VCaP (cell line): ENCODE measurements at regions not wholly inside any gene's neighbourhood (a gene's known extent, or its start where the extent isn't known, plus 50 kb on each side); places are given as distances from the start of the nearest gene placed in this dataset.

Source experiments
- H3K27ac ChIP-seq: fragments of 450-650 bp; 2 replicates; pipeline ENCODE4 v1.5.1; 2017
- CTCF ChIP-seq: fragments of 450-650 bp; conservative IDR thresholded peaks from 2 replicates; pipeline ENCODE4 v1.5.1; 2017; ENCODE audit warnings: mild to moderate bottlenecking, moderate library complexity

GRCh38 chr5:171581781-171582180, 162.3 kb downstream of the FGF18 start:
- H3K27ac ChIP-seq: no peak overlapping the region
- TF ChIP-seq CTCF: no peak

- TF ChIP-seq CTCF: no peak
- H3K27ac ChIP-seq: no peak overlapping the region
Observed at GRCh38 chr5:171582849-171583248, 163.4 kb downstream of the FGF18 start.

- TF ChIP-seq CTCF: no peak
Observed at GRCh38 chr5:171585981-171586380, 166.5 kb downstream of the FGF18 start.

GRCh38 chr5:171586436-171586835, 167.0 kb downstream of the FGF18 start:
- TF ChIP-seq CTCF: no peak
- no peak overlapping the region for H3K27ac ChIP-seq

More at GRCh38 chr5:171585981-171586380, 166.5 kb downstream of the FGF18 start:
- H3K27ac ChIP-seq: no peak overlapping the region

- TF ChIP-seq CTCF: no peak
- no peak overlapping the region for H3K27ac ChIP-seq
Observed at GRCh38 chr5:171588046-171588445, 168.6 kb downstream of the FGF18 start.

- no peak for TF ChIP-seq CTCF
- H3K27ac ChIP-seq: no peak overlapping the region
Observed at GRCh38 chr5:171588790-171589189, 169.3 kb downstream of the FGF18 start.

- no peak overlapping the region for H3K27ac ChIP-seq
- no peak for TF ChIP-seq CTCF
Observed at GRCh38 chr5:171589461-171589860, 170.0 kb downstream of the FGF18 start.

- no peak overlapping the region for H3K27ac ChIP-seq
- no peak for TF ChIP-seq CTCF
Observed at GRCh38 chr5:171592076-171592475, 172.6 kb downstream of the FGF18 start.
